CD4-positive, CD25-positive, alpha-beta regulatory T cell (primary cell): ENCODE measurements at regions not wholly inside any gene's neighbourhood (a gene's known extent, or its start where the extent isn't known, plus 50 kb on each side); places are given as distances from the start of the nearest gene placed in this dataset.

Source experiments
- ATAC-seq, 2 donors: fragments of 150-1000 bp; cut with Tn5 transposase; one replicate each; pipeline ENCODE4 v1.10.0; 2021; ENCODE audit warnings: low read depth in 2 of 2, moderate number of reproducible peaks in 2 of 2, moderate library complexity in 1 of 2
- DNase-seq, 3 donors: peaks; one replicate each; pipeline versions ENCODE4 v3.0.0 to v3.0.0-alpha.2; 2012 to 2022; ENCODE audit warnings: mixed read lengths in 1 of 3
- H3K27ac ChIP-seq: one replicate; pipeline ENCODE4 v1.7.0; 2013; ENCODE audit warnings: mild to moderate bottlenecking, low read length; ENCODE audit not compliant: insufficient read depth, poor library complexity, severe bottlenecking
- H3K27me3 ChIP-seq: one replicate; pipeline ENCODE4 v1.7.0; 2013; ENCODE audit warnings: low read length; ENCODE audit not compliant: control insufficient read depth, insufficient read depth
- H3K36me3 ChIP-seq: one replicate; pipeline ENCODE4 v1.7.0; 2013; ENCODE audit warnings: mild to moderate bottlenecking, low read length, moderate library complexity; ENCODE audit not compliant: control insufficient read depth, insufficient read depth
- H3K4me1 ChIP-seq: 2 replicates; pipeline ENCODE4 v1.7.0; 2013; ENCODE audit warnings: mild to moderate bottlenecking, low read length; ENCODE audit not compliant: insufficient read depth, control insufficient read depth, poor library complexity, severe bottlenecking
- H3K4me3 ChIP-seq: one replicate; pipeline ENCODE4 v1.7.0; 2013; ENCODE audit warnings: low read depth, mild to moderate bottlenecking, low read length, moderate library complexity
- H3K9me3 ChIP-seq, 2 experiments: 1 replicate in 1 of 2; 2 replicates in 1 of 2; pipeline ENCODE4 v1.7.0; 2013; ENCODE audit warnings: low read length in 2 of 2, mild to moderate bottlenecking in 1 of 2, moderate library complexity in 1 of 2; ENCODE audit not compliant: control insufficient read depth in 2 of 2
- H3K27ac Mint-ChIP-seq, 3 donors: one replicate each; pipeline ENCODE4 v1.8.0; 2020 to 2022; ENCODE audit warnings: mild to moderate bottlenecking in 3 of 3, mixed read lengths in 3 of 3, moderate library complexity in 2 of 3
- H3K27me3 Mint-ChIP-seq: one replicate; pipeline ENCODE4 v1.8.0; 2022; ENCODE audit warnings: mild to moderate bottlenecking, mixed read lengths
- H3K36me3 Mint-ChIP-seq: one replicate; pipeline ENCODE4 v1.8.0; 2020; ENCODE audit warnings: mixed read lengths
- H3K4me1 Mint-ChIP-seq, 4 donors: one replicate each; pipeline ENCODE4 v1.8.0; 2020 to 2022; ENCODE audit warnings: mixed read lengths in 4 of 4, mild to moderate bottlenecking in 1 of 4
- H3K4me3 Mint-ChIP-seq, 4 donors: one replicate each; pipeline ENCODE4 v1.8.0; 2020 to 2022; ENCODE audit warnings: mild to moderate bottlenecking in 4 of 4, mixed read lengths in 4 of 4, moderate library complexity in 3 of 4
- H3K9me3 Mint-ChIP-seq, 7 donors: one replicate each; pipeline ENCODE4 v1.8.0; 2020 to 2022; ENCODE audit warnings: mixed read lengths in 7 of 7, mild to moderate bottlenecking in 3 of 7, moderate library complexity in 2 of 7

- H3K9me3 Mint-ChIP-seq = peaks cover 0 to 24% (median 6%) of the 10 kb centered on the region in 7 donors
- Histone ChIP-seq H3K9me3 (no peaks in the 10 kb centered on the region), H3K27ac (no peak overlapping the region), H3K36me3 (no peaks in the 10 kb centered on the region), H3K4me1 (no peaks in the 10 kb centered on the region), H3K4me3 (no peak overlapping the region), H3K27me3 (no peaks in the 10 kb centered on the region)
- H3K4me3 Mint-ChIP-seq = no peak overlapping the region
- ATAC-seq (no peak), DNase-seq (no peak)
- no peaks in the 10 kb centered on the region for H3K36me3 Mint-ChIP-seq
- no peaks in the 10 kb centered on the region for H3K4me1 Mint-ChIP-seq
- no peaks in the 10 kb centered on the region for H3K27me3 Mint-ChIP-seq
- no peak overlapping the region for H3K27ac Mint-ChIP-seq
Observed at GRCh38 chr18:33878213-33878612, 300.2 kb downstream of the ASXL3 start.

GRCh38 chr18:33875029-33875565 is 297.1 kb downstream of the ASXL3 start:
- Histone ChIP-seq H3K9me3 (no peaks in the 10 kb centered on the region), H3K4me3 (no peak overlapping the region)
- no peak for DNase-seq

GRCh38 chr18:33873112-33873511 is 295.1 kb downstream of the ASXL3 start:
- Mint-ChIP-seq H3K9me3 (peaks cover 0 to 18% (median 6%) of the 10 kb centered on the region in 7 donors), H3K4me1 (no peaks in the 10 kb centered on the region), H3K27ac (no peak overlapping the region), H3K27me3 (no peaks in the 10 kb centered on the region), H3K4me3 (no peak overlapping the region), H3K36me3 (no peaks in the 10 kb centered on the region)
- Histone ChIP-seq H3K27ac (no peak overlapping the region), H3K4me3 (no peak overlapping the region), H3K27me3 (no peaks in the 10 kb centered on the region), H3K36me3 (no peaks in the 10 kb centered on the region), H3K9me3 (no peaks in the 10 kb centered on the region), H3K4me1 (no peaks in the 10 kb centered on the region)
- ATAC-seq (no peak), DNase-seq (no peak)

More at GRCh38 chr18:33875029-33875565, 297.1 kb downstream of the ASXL3 start:
- H3K9me3 Mint-ChIP-seq = peaks cover 0 to 18% (median 6%) of the 10 kb centered on the region in 7 donors
- Histone ChIP-seq H3K36me3 (no peaks in the 10 kb centered on the region), H3K27me3 (no peaks in the 10 kb centered on the region), H3K27ac (no peak overlapping the region), H3K4me1 (no peaks in the 10 kb centered on the region)
- H3K27ac Mint-ChIP-seq = no peak overlapping the region
- no peaks in the 10 kb centered on the region for H3K4me1 Mint-ChIP-seq
- H3K36me3 Mint-ChIP-seq = no peaks in the 10 kb centered on the region
- H3K4me3 Mint-ChIP-seq = no peak overlapping the region
- no peak for ATAC-seq
- no peaks in the 10 kb centered on the region for H3K27me3 Mint-ChIP-seq

GRCh38 chr18:33871363-33872025 is 293.5 kb downstream of the ASXL3 start:
- ATAC-seq (no peak), DNase-seq (no peak)
- Histone ChIP-seq H3K4me3 (no peak overlapping the region), H3K27me3 (no peaks in the 10 kb centered on the region), H3K4me1 (no peaks in the 10 kb centered on the region), H3K36me3 (no peaks in the 10 kb centered on the region), H3K9me3 (no peaks in the 10 kb centered on the region), H3K27ac (no peak overlapping the region)
- Mint-ChIP-seq H3K36me3 (no peaks in the 10 kb centered on the region), H3K27ac (no peak overlapping the region), H3K4me3 (no peak overlapping the region), H3K4me1 (no peaks in the 10 kb centered on the region), H3K27me3 (no peaks in the 10 kb centered on the region), H3K9me3 (peaks cover under 1 to 15% (median 3%) of the 10 kb centered on the region in 7 donors)

- no peak overlapping the region for H3K27ac ChIP-seq
- Mint-ChIP-seq H3K27ac (no peak overlapping the region), H3K9me3 (peaks cover 3 to 24% (median 4%) of the 10 kb centered on the region in 7 donors), H3K27me3 (no peaks in the 10 kb centered on the region), H3K4me3 (no peak overlapping the region), H3K36me3 (no peaks in the 10 kb centered on the region), H3K4me1 (no peaks in the 10 kb centered on the region)
- H3K4me1 ChIP-seq = no peaks in the 10 kb centered on the region
- H3K9me3 ChIP-seq = no peaks in the 10 kb centered on the region
- no peaks in the 10 kb centered on the region for H3K36me3 ChIP-seq
- no peak for ATAC-seq
- H3K4me3 ChIP-seq = no peak overlapping the region
- no peak for DNase-seq
- H3K27me3 ChIP-seq = no peaks in the 10 kb centered on the region
Observed at GRCh38 chr18:33870059-33870458, 292.0 kb downstream of the ASXL3 start.

GRCh38 chr18:33866386-33866785 is 288.4 kb downstream of the ASXL3 start:
- Histone ChIP-seq H3K36me3 (no peaks in the 10 kb centered on the region), H3K27me3 (no peaks in the 10 kb centered on the region), H3K4me1 (no peaks in the 10 kb centered on the region), H3K4me3 (no peak overlapping the region), H3K9me3 (peaks cover 3 to 14% of the 10 kb centered on the region in 2 experiments), H3K27ac (no peak overlapping the region)
- DNase-seq (no peak), ATAC-seq (no peak)
- no peaks in the 10 kb centered on the region for H3K36me3 Mint-ChIP-seq
- H3K27ac Mint-ChIP-seq = no peak overlapping the region
- H3K4me3 Mint-ChIP-seq = no peak overlapping the region
- H3K4me1 Mint-ChIP-seq = no peaks in the 10 kb centered on the region
- H3K27me3 Mint-ChIP-seq = no peaks in the 10 kb centered on the region
- peaks cover 0 to 25% (median 8%) of the 10 kb centered on the region in 7 donors for H3K9me3 Mint-ChIP-seq

- Histone ChIP-seq H3K27me3 (no peaks in the 10 kb centered on the region), H3K4me1 (no peaks in the 10 kb centered on the region), H3K27ac (no peak overlapping the region), H3K9me3 (peaks cover 3 to 18% of the 10 kb centered on the region in 2 experiments), H3K36me3 (no peaks in the 10 kb centered on the region), H3K4me3 (no peak overlapping the region)
- Mint-ChIP-seq H3K4me3 (no peak overlapping the region), H3K4me1 (no peaks in the 10 kb centered on the region), H3K27me3 (no peaks in the 10 kb centered on the region), H3K9me3 (peaks cover 0 to 23% (median 6%) of the 10 kb centered on the region in 7 donors), H3K27ac (no peak overlapping the region), H3K36me3 (no peaks in the 10 kb centered on the region)
- ATAC-seq (no peak), DNase-seq (no peak)
Observed at GRCh38 chr18:33863912-33864311, 285.9 kb downstream of the ASXL3 start.

- H3K36me3 Mint-ChIP-seq = no peaks in the 10 kb centered on the region
- DNase-seq (no peak), ATAC-seq (no peak)
- H3K9me3 Mint-ChIP-seq = peaks cover 0 to 8% (median under 1%) of the 10 kb centered on the region in 7 donors
- H3K4me3 ChIP-seq = no peak overlapping the region
- no peaks in the 10 kb centered on the region for H3K27me3 Mint-ChIP-seq
- no peaks in the 10 kb centered on the region for H3K4me1 ChIP-seq
- H3K9me3 ChIP-seq = peaks cover 0 to under 1% of the 10 kb centered on the region in 2 experiments
- H3K4me1 Mint-ChIP-seq = no peaks in the 10 kb centered on the region
- no peaks in the 10 kb centered on the region for H3K36me3 ChIP-seq
- no peak overlapping the region for H3K4me3 Mint-ChIP-seq
- H3K27ac Mint-ChIP-seq = no peak overlapping the region
- no peak overlapping the region for H3K27ac ChIP-seq
- no peaks in the 10 kb centered on the region for H3K27me3 ChIP-seq
Observed at GRCh38 chr18:33854827-33855139, 276.8 kb downstream of the ASXL3 start.
